ENCODE measurements at regions not wholly inside any gene's neighbourhood (a gene's known extent, or its start where the extent isn't known, plus 50 kb on each side); places are given as distances from the start of the nearest gene placed in this dataset.
"Not testable (repeated sequence)": the region's sequence is repeated elsewhere in the genome, so short reads cannot be mapped to it uniquely, and the experiment has no call there.

DNA sequence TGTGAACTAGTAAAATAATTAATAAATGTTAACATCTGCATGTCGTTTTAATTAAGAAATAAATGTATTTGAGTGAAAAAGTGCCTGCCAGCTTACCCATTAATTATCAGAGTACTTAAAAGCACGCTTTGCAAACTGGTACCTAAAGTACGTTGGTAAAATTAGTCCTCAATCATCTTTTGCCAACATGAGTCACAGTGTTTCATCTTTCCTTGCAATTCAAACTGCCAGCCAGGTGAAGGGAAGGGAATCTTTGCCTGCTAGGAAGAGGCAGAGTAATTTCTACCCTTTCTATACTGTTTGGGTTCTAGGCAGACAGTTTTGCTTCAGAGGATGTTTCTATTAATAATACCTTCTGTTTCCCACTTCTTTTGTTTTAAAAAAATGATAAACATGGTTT, 57.2 kb upstream of the CNIH3 start:
- in situ Hi-C loops (cut with MboI) = no loop called here
- H3K27ac ChIP-seq = no peak overlapping the region
- no peaks in the 10 kb centered on the region for H3K27me3 ChIP-seq (replicated peaks; ENCODE audit: insufficient read depth)
- H3K79me2 ChIP-seq (ENCODE audit: insufficient read depth) = no peaks in the 10 kb centered on the region
- H4K20me1 ChIP-seq (ENCODE audit: insufficient read depth) = no peaks in the 10 kb centered on the region
- H2AFZ ChIP-seq = no peak overlapping the region
- no peak for DNase-seq
- no peak overlapping the region for H3K4me2 ChIP-seq (ENCODE audit: unreplicated experiment)
- no peaks in the 10 kb centered on the region for H3K9me3 ChIP-seq (ENCODE audit: low read depth)
- H3K4me1 ChIP-seq (ENCODE audit: insufficient read depth) = peaks cover 29% of the 10 kb centered on the region
- H3F3A ChIP-seq (ENCODE audit: insufficient read depth) = peaks cover 13% of the 10 kb centered on the region
- no peaks in the 10 kb centered on the region for H3K9me2 ChIP-seq (ENCODE audit: insufficient read depth)
- H3K9ac ChIP-seq = no peak overlapping the region
- H3K4me3 ChIP-seq = no peak overlapping the region
- TF ChIP-seq EZH2 (IDR thresholded peaks at IDR 0.05; ENCODE audit: insufficient read depth, poor library complexity, severe bottlenecking) (no peak), EZH2phosphoT487 (IDR thresholded peaks at IDR 0.05; ENCODE audit: insufficient read depth, low read depth) (no peak)
- no peaks in the 10 kb centered on the region for H3K36me3 ChIP-seq (ENCODE audit: low read depth)
- 73% methylated on average over 3 of the region's 3 CpGs for WGBS, 2 experiments (ENCODE audit: low coverage in 1 of 2, low lambda C conversion rate in 2 of 2, missing lambda C conversion rate in 2 of 2)

DNA sequence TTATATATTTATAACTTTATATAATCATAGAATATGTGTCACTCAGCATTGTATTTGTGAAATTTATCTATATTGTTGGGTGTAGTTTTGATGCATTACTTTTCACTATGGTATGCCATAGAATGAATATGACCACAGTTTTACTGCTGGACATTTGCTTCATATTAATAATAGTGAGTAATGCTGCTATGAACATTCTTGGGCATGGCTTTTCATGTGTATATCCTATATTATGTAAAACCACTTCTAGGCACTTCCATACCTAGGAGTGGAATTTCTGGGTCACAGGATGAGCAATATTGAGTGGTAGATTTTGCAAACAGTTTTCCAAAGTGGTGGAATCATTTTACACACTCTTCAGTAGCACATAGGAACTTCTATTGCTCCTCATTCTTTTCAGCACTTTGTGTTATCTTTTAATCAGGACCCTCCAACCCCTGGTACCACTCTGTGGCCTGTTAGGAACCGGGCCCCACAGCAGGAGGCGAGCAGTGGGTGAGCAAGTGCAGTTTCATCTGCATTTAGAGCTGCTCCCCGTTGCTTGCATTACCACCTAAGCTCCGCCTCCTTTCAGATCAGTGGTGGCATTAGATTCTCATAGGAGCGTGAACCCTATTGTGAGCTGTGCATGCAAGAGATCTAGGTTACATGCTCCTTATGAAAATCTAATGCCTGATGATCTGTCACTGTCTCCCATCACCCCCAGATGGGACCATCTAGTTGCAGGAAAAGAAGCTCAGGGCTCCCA, 56.0 kb upstream of the CNIH3 start:
- Histone ChIP-seq H4K20me1 (ENCODE audit: insufficient read depth) (no peaks in the 10 kb centered on the region), H2AFZ (no peak overlapping the region), H3K9ac (no peak overlapping the region), H3K79me2 (ENCODE audit: insufficient read depth) (no peaks in the 10 kb centered on the region), H3K27me3 (replicated peaks; ENCODE audit: insufficient read depth) (no peaks in the 10 kb centered on the region), H3K9me3 (ENCODE audit: low read depth) (no peaks in the 10 kb centered on the region), H3K27ac (peak overlapping the region; percentile 23; the same call in 1 of the 2 replicates), H3K9me2 (ENCODE audit: insufficient read depth) (no peaks in the 10 kb centered on the region), H3K4me2 (ENCODE audit: unreplicated experiment) (no peak overlapping the region), H3K4me3 (no peak overlapping the region), H3F3A (ENCODE audit: insufficient read depth) (peaks cover 24% of the 10 kb centered on the region), H3K4me1 (ENCODE audit: insufficient read depth) (peaks cover 40% of the 10 kb centered on the region), H3K36me3 (ENCODE audit: low read depth) (no peaks in the 10 kb centered on the region)
- in situ Hi-C loops (cut with MboI) = no loop called here
- peak; percentile 68 for DNase-seq
- WGBS, 2 experiments (ENCODE audit: low coverage in 1 of 2, low lambda C conversion rate in 2 of 2, missing lambda C conversion rate in 2 of 2) = 88 to 89% methylated on average over 5 of the region's 5 CpGs
- TF ChIP-seq EZH2 (IDR thresholded peaks at IDR 0.05; ENCODE audit: insufficient read depth, poor library complexity, severe bottlenecking) = no peak
- no peak for TF ChIP-seq EZH2phosphoT487 (IDR thresholded peaks at IDR 0.05; ENCODE audit: insufficient read depth, low read depth)

DNA sequence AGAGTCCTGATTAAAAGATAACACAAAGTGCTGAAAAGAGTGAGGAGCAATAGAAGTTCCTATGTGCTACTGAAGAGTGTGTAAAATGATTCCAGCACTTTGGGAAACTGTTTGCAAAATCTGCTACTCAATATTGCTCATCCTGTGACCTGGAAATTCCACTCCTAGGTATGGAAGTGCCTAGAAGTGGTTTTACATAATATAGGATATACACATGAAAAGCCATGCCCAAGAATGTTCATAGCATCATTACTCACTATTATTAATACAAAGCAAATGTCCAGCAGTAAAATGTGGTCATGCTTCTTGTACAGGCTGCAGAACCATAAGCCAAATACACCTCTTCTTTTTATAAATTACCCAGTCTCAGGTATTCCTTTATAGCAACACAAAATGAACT, 53.2 kb upstream of the CNIH3 start:
- peak; percentile 64 for DNase-seq
- H3K4me3 ChIP-seq; H3K27me3 ChIP-seq (replicated peaks; ENCODE audit: insufficient read depth); H3K9me3 ChIP-seq (ENCODE audit: low read depth); H3K36me3 ChIP-seq (ENCODE audit: low read depth); H3K9me2 ChIP-seq (ENCODE audit: insufficient read depth); in situ Hi-C loops (cut with MboI); H3K79me2 ChIP-seq (ENCODE audit: insufficient read depth); H4K20me1 ChIP-seq (ENCODE audit: insufficient read depth); H2AFZ ChIP-seq; H3K9ac ChIP-seq: not testable (repeated sequence)
- H3K4me2 ChIP-seq (ENCODE audit: unreplicated experiment) = peak overlapping the region; percentile 14
- H3K4me1 ChIP-seq (ENCODE audit: insufficient read depth) = peaks cover 50% of the 10 kb centered on the region
- peak overlapping the region; percentile 37 for H3K27ac ChIP-seq
- H3F3A ChIP-seq (ENCODE audit: insufficient read depth) = peaks cover 36% of the 10 kb centered on the region

DNA sequence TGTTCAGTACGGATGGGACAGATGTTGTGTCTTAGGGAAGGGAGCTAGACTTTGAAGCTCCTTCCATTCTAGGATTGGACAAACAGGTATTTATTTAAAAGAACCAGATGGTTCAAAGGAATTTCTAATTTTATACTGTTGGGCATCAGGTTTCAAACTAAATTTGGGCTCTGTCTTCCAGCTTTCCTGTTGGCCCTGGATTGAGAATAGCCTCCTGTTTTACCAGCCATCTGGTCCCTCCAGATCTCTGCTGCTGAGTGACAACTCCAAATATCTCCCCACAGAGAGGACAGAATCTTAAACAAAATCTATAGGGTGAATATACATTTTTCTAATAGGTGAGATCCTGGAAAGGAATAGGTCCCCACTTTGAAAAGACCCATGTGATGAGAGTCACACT, 52.5 kb upstream of the CNIH3 start:
- TF ChIP-seq EZH2phosphoT487 (IDR thresholded peaks at IDR 0.05; ENCODE audit: insufficient read depth, low read depth) (no peak), EZH2 (IDR thresholded peaks at IDR 0.05; ENCODE audit: insufficient read depth, poor library complexity, severe bottlenecking) (no peak)
- 26 to 54% methylated on average over 1 of the region's 1 CpG for WGBS, 2 experiments (ENCODE audit: low coverage in 1 of 2, low lambda C conversion rate in 2 of 2, missing lambda C conversion rate in 2 of 2)
- Histone ChIP-seq H4K20me1 (ENCODE audit: insufficient read depth) (no peaks in the 10 kb centered on the region), H3F3A (ENCODE audit: insufficient read depth) (peaks cover 36% of the 10 kb centered on the region), H3K27ac (no peak overlapping the region), H3K9ac (no peak overlapping the region), H3K27me3 (replicated peaks; ENCODE audit: insufficient read depth) (no peaks in the 10 kb centered on the region), H3K79me2 (ENCODE audit: insufficient read depth) (no peaks in the 10 kb centered on the region), H3K36me3 (ENCODE audit: low read depth) (no peaks in the 10 kb centered on the region), H3K9me2 (ENCODE audit: insufficient read depth) (no peaks in the 10 kb centered on the region), H2AFZ (no peak overlapping the region), H3K4me3 (no peak overlapping the region), H3K9me3 (ENCODE audit: low read depth) (no peaks in the 10 kb centered on the region), H3K4me2 (ENCODE audit: unreplicated experiment) (no peak overlapping the region), H3K4me1 (ENCODE audit: insufficient read depth) (peaks cover 50% of the 10 kb centered on the region)
- no peak for DNase-seq
- in situ Hi-C loops (cut with MboI) = no loop called here

All from GM23248 (cell line).